WTC11 (cell line): ENCODE measurements at regions not wholly inside any gene's neighbourhood (a gene's known extent, or its start where the extent isn't known, plus 50 kb on each side); places are given as distances from the start of the nearest gene placed in this dataset.

Source experiments
- ATAC-seq: fragments of 200-7000 bp; cut with Tn5 transposase; 2 replicates; pipeline ENCODE4 v1.10.0; 2021; ENCODE audit warnings: mild to moderate bottlenecking, moderate library complexity
- CTCF ChIA-PET: fragments of 300-600 bp; sonication (Branson Sonifier 250); formaldehyde crosslinking; loops from one replicate; lab custom pipeline; 2021; ENCODE audit warnings: antibody characterized with exemption; lab: Charles Lee
- POLR2A ChIA-PET: fragments of 350-600 bp; sonication (Branson Sonifier 250); formaldehyde crosslinking; loops from one replicate; lab custom pipeline; 2021; ENCODE audit warnings: antibody characterized with exemption; lab: Charles Lee
- DNase-seq: peaks from one replicate; pipeline ENCODE4 v3.0.0; 2021; ENCODE audit warnings: low spot score
- H3K27ac Mint-ChIP-seq: 2 replicates; pipeline ENCODE4 v1.8.0; 2021; ENCODE audit warnings: mixed read lengths
- H3K27me3 Mint-ChIP-seq: 2 replicates; pipeline ENCODE4 v1.8.0; 2021; ENCODE audit warnings: low read depth, mild to moderate bottlenecking, moderate library complexity, mixed read lengths
- H3K36me3 Mint-ChIP-seq: 2 replicates; pipeline ENCODE4 v1.8.0; 2021; ENCODE audit warnings: mixed read lengths
- H3K4me1 Mint-ChIP-seq: 2 replicates; pipeline ENCODE4 v1.8.0; 2022; ENCODE audit warnings: mixed read lengths
- H3K4me3 Mint-ChIP-seq: 2 replicates; pipeline ENCODE4 v1.8.0; 2021; ENCODE audit warnings: mild to moderate bottlenecking, moderate library complexity, mixed read lengths
- H3K9me3 Mint-ChIP-seq: 2 replicates; pipeline ENCODE4 v1.8.0; 2021; ENCODE audit warnings: mixed read lengths
- AFF4 ChIP-seq: sonication (generic); formaldehyde crosslinking; IDR thresholded peaks from 2 replicates; pipeline ENCODE4 v1.8.1; 2023; ENCODE audit warnings: mild to moderate bottlenecking, missing genetic modification reagents, borderline replicate concordance
- AR ChIP-seq: fragments of 250-450 bp; sonication (Bioruptor Pico); IDR thresholded peaks from 2 replicates; pipeline ENCODE4 v1.9.0; 2021; ENCODE audit warnings: mild to moderate bottlenecking
- ELF4 ChIP-seq: sonication (generic); formaldehyde crosslinking; IDR thresholded peaks from 2 replicates; pipeline ENCODE4 v1.8.1; 2022; ENCODE audit warnings: low read depth, mild to moderate bottlenecking, moderate library complexity, missing genetic modification reagents
- ESRRA ChIP-seq: sonication (generic); formaldehyde crosslinking; IDR thresholded peaks from 2 replicates; pipeline ENCODE4 v1.8.1; 2022; ENCODE audit warnings: mild to moderate bottlenecking, missing genetic modification reagents, borderline replicate concordance
- FOXP1 ChIP-seq: sonication (generic); formaldehyde crosslinking; IDR thresholded peaks from 2 replicates; pipeline ENCODE4 v1.8.0; 2022; ENCODE audit warnings: missing genetic modification reagents, mild to moderate bottlenecking, moderate library complexity, borderline replicate concordance
- GABPB1 ChIP-seq: sonication (generic); formaldehyde crosslinking; IDR thresholded peaks from 2 replicates; pipeline ENCODE4 v1.8.1; 2023; ENCODE audit warnings: mild to moderate bottlenecking, missing genetic modification reagents
- IRF1 ChIP-seq: sonication (generic); formaldehyde crosslinking; IDR thresholded peaks from 2 replicates; pipeline ENCODE4 v1.8.0; 2023; ENCODE audit warnings: missing genetic modification reagents
- JAZF1 ChIP-seq: fragments of 250-450 bp; sonication (Bioruptor Pico); IDR thresholded peaks from 2 replicates; pipeline ENCODE4 v1.9.0; 2021; ENCODE audit warnings: moderate library complexity, mild to moderate bottlenecking, inconsistent platforms
- JUN ChIP-seq: sonication (generic); formaldehyde crosslinking; IDR thresholded peaks from 2 replicates; pipeline ENCODE4 v1.8.0; 2023; ENCODE audit warnings: mild to moderate bottlenecking, missing genetic modification reagents
- MAX ChIP-seq: sonication (generic); formaldehyde crosslinking; IDR thresholded peaks from 2 replicates; pipeline ENCODE4 v1.8.0; 2022; ENCODE audit warnings: mild to moderate bottlenecking, missing genetic modification reagents
- MLX ChIP-seq: sonication (generic); formaldehyde crosslinking; IDR thresholded peaks from 2 replicates; pipeline ENCODE4 v1.8.1; 2023; ENCODE audit warnings: mild to moderate bottlenecking, missing genetic modification reagents, moderate library complexity
- NR1H2 ChIP-seq: sonication (generic); formaldehyde crosslinking; IDR thresholded peaks from 2 replicates; pipeline ENCODE4 v1.9.0; 2021; ENCODE audit warnings: mild to moderate bottlenecking, moderate library complexity, missing genetic modification reagents
- NR3C1 ChIP-seq: sonication (generic); formaldehyde crosslinking; conservative IDR thresholded peaks from 2 replicates; pipeline ENCODE4 v1.8.1; 2023; ENCODE audit warnings: low read depth, mild to moderate bottlenecking, missing genetic modification reagents
- PRRX2 ChIP-seq: fragments of 250-450 bp; sonication (Bioruptor Pico); IDR thresholded peaks from 2 replicates; pipeline ENCODE4 v1.8.0; 2021; ENCODE audit warnings: mild to moderate bottlenecking
- RELA ChIP-seq: sonication (generic); formaldehyde crosslinking; IDR thresholded peaks from 2 replicates; pipeline ENCODE4 v1.8.1; 2022; ENCODE audit warnings: missing genetic modification reagents, mild to moderate bottlenecking, borderline replicate concordance
- SP1 ChIP-seq: sonication (generic); formaldehyde crosslinking; conservative IDR thresholded peaks from 2 replicates; pipeline ENCODE4 v1.8.1; 2022; ENCODE audit warnings: missing genetic modification reagents
- TP53 ChIP-seq: sonication (generic); formaldehyde crosslinking; IDR thresholded peaks from 2 replicates; pipeline ENCODE4 v1.8.1; 2023; ENCODE audit warnings: mild to moderate bottlenecking, missing genetic modification reagents
- ZNF219 ChIP-seq: sonication (generic); formaldehyde crosslinking; IDR thresholded peaks from 2 replicates; pipeline ENCODE4 v1.8.0; 2023; ENCODE audit warnings: missing genetic modification reagents, mild to moderate bottlenecking, borderline replicate concordance
- ZNF425 ChIP-seq: fragments of 250-450 bp; sonication (Bioruptor Pico); conservative IDR thresholded peaks from 2 replicates; pipeline ENCODE4 v1.9.0; 2021; ENCODE audit warnings: mild to moderate bottlenecking
- ZNF512 ChIP-seq: sonication (generic); formaldehyde crosslinking; IDR thresholded peaks from 2 replicates; pipeline ENCODE4 v1.8.1; 2022; ENCODE audit warnings: missing genetic modification reagents, borderline replicate concordance

GRCh38 chr10:21194510-21194993, 297.4 kb upstream of the NEBL start:
- POLR2A ChIA-PET, result no interaction called here
- TF ChIP-seq NR1H2 (CRISPR knock-in tag), result no peak
- no peak for TF ChIP-seq ZNF512 (CRISPR knock-in tag)
- TF ChIP-seq JAZF1 (CRISPR knock-in tag), result no peak
- no peak for TF ChIP-seq ZNF425 (CRISPR knock-in tag)
- TF ChIP-seq JUN (CRISPR knock-in tag), result no peak
- TF ChIP-seq ELF4, result no peak
- Mint-ChIP-seq H3K4me3 (no peak overlapping the region), H3K9me3 (peaks cover 25% of the 10 kb centered on the region), H3K4me1 (no peaks in the 10 kb centered on the region), H3K27me3 (peaks cover 3% of the 10 kb centered on the region; the same call in 1 of the 2 replicates), H3K27ac (no peak overlapping the region), H3K36me3 (peaks cover 17% of the 10 kb centered on the region)
- no peak for ATAC-seq
- DNase-seq, result no peak
- CTCF ChIA-PET, result no interaction called here

GRCh38 chr10:21193196-21193595, 296.1 kb upstream of the NEBL start:
- Mint-ChIP-seq H3K27me3 (peaks cover 3% of the 10 kb centered on the region; the same call in 1 of the 2 replicates), H3K9me3 (peaks cover 26% of the 10 kb centered on the region), H3K27ac (no peak overlapping the region), H3K36me3 (peaks cover 19% of the 10 kb centered on the region)
- TF ChIP-seq TP53 (CRISPR knock-in tag) (no peak), ZNF219 (CRISPR knock-in tag) (no peak), SP1 (no peak), RELA (CRISPR knock-in tag) (no peak), IRF1 (no peak), AFF4 (no peak), MLX (CRISPR knock-in tag) (no peak), ESRRA (no peak), GABPB1 (CRISPR knock-in tag) (no peak), AR (no peak), MAX (CRISPR knock-in tag) (no peak), NR3C1 (CRISPR knock-in tag) (no peak), PRRX2 (CRISPR knock-in tag) (no peak), FOXP1 (CRISPR knock-in tag) (no peak)
- TF ChIP-seq, all 79 proteins: peak for 0
- H3K4me1 Mint-ChIP-seq, result no peaks in the 10 kb centered on the region
- ChIA-PET POLR2A (no interaction called here), CTCF (interaction anchor here (0.6 kb wide), 1 partner anchor 21 kb away, joined by 4 read pairs; no protein-coding TSS in a partner anchor)
- H3K4me3 Mint-ChIP-seq, result no peak overlapping the region
- no peak for ATAC-seq
- DNase-seq, result no peak
